H9 (cell line): ENCODE measurements at regions not wholly inside any gene's neighbourhood (a gene's known extent, or its start where the extent isn't known, plus 50 kb on each side); places are given as distances from the start of the nearest gene placed in this dataset.

ENCODE experiments used
- DNase-seq: peaks from one replicate; pipeline ENCODE4 v3.0.0-alpha.2; 2017
- H2AFZ ChIP-seq: one replicate; pipeline ENCODE4 v1.6.1; 2013; ENCODE audit warnings: mild to moderate bottlenecking, low read length, control low read depth, moderate library complexity
- H2AK5ac ChIP-seq: 2 replicates; pipeline ENCODE4 v1.6.1; 2013; ENCODE audit warnings: low read length, control low read depth, mixed read lengths; ENCODE audit not compliant: insufficient read length
- H2BK120ac ChIP-seq: one replicate; pipeline ENCODE4 v1.6.1; 2013; ENCODE audit warnings: low read depth, mild to moderate bottlenecking, low read length, control low read depth, inconsistent platforms; ENCODE audit not compliant: poor library complexity, severe bottlenecking
- H2BK12ac ChIP-seq: 2 replicates; pipeline ENCODE4 v1.6.1; 2013; ENCODE audit warnings: low read length, control low read depth, mixed read lengths, low read depth; ENCODE audit not compliant: insufficient read length
- H2BK15ac ChIP-seq: 2 replicates; pipeline ENCODE4 v1.6.1; 2013; ENCODE audit warnings: low read depth, low read length, control low read depth
- H2BK20ac ChIP-seq: one replicate; pipeline ENCODE4 v1.6.1; 2013; ENCODE audit warnings: low read depth, mild to moderate bottlenecking, low read length, control low read depth, inconsistent platforms; ENCODE audit not compliant: poor library complexity, severe bottlenecking
- H2BK5ac ChIP-seq: 2 replicates; pipeline ENCODE4 v1.6.1; 2013; ENCODE audit warnings: low read length, control low read depth, mixed read lengths; ENCODE audit not compliant: insufficient read length
- H3K14ac ChIP-seq: 2 replicates; pipeline ENCODE4 v1.6.1; 2013; ENCODE audit warnings: low read length, control low read depth; ENCODE audit not compliant: insufficient read depth
- H3K18ac ChIP-seq: 2 replicates; pipeline ENCODE4 v1.6.1; 2013; ENCODE audit warnings: low read depth, mild to moderate bottlenecking, mixed read lengths, low read length, control low read depth; ENCODE audit not compliant: insufficient read length
- H3K23ac ChIP-seq: 2 replicates; pipeline ENCODE4 v1.6.1; 2013; ENCODE audit warnings: low read length, control low read depth, mixed read lengths, low read depth; ENCODE audit not compliant: insufficient read length
- H3K23me2 ChIP-seq: 2 replicates; pipeline ENCODE4 v1.6.1; 2013; ENCODE audit warnings: low read depth, mild to moderate bottlenecking, mixed read lengths, low read length, control low read depth; ENCODE audit not compliant: insufficient read length, poor library complexity, severe bottlenecking
- H3K27ac ChIP-seq: 2 replicates; pipeline ENCODE4 v1.5.1; 2013; ENCODE audit warnings: low read length, control low read depth, mixed read lengths, low read depth; ENCODE audit not compliant: insufficient read length
- H3K27me3 ChIP-seq: 2 replicates; pipeline ENCODE4 v1.6.1; 2013; ENCODE audit warnings: low read length, control low read depth, inconsistent platforms; ENCODE audit not compliant: insufficient read depth
- H3K4ac ChIP-seq: 2 replicates; pipeline ENCODE4 v1.6.1; 2013; ENCODE audit warnings: low read depth, mild to moderate bottlenecking, control low read depth, inconsistent platforms, low read length, moderate library complexity
- H3K4me1 ChIP-seq: 2 replicates; pipeline ENCODE4 v1.6.1; 2013; ENCODE audit warnings: low read length, control low read depth, inconsistent platforms; ENCODE audit not compliant: insufficient read depth
- H3K4me2 ChIP-seq: 2 replicates; pipeline ENCODE4 v1.6.1; 2013; ENCODE audit warnings: low read length, control low read depth, mixed read lengths; ENCODE audit not compliant: insufficient read length, insufficient read depth
- H3K56ac ChIP-seq: 2 replicates; pipeline ENCODE4 v1.6.1; 2013; ENCODE audit warnings: low read depth, mild to moderate bottlenecking, mixed read lengths, low read length, control low read depth; ENCODE audit not compliant: insufficient read length
- H3K79me1 ChIP-seq: 2 replicates; pipeline ENCODE4 v1.6.1; 2013; ENCODE audit warnings: low read depth, mild to moderate bottlenecking, moderate library complexity, low read length, control low read depth, inconsistent platforms; ENCODE audit not compliant: insufficient read depth, poor library complexity, severe bottlenecking
- H3K79me2 ChIP-seq: 2 replicates; pipeline ENCODE4 v1.6.1; 2013; ENCODE audit warnings: low read length, control low read depth, inconsistent platforms; ENCODE audit not compliant: insufficient read depth
- H3K9ac ChIP-seq: 2 replicates; pipeline ENCODE4 v1.6.1; 2013; ENCODE audit warnings: low read length, control low read depth, mixed read lengths; ENCODE audit not compliant: insufficient read length; ENCODE audit errors: extremely low read depth
- H3K9me3 ChIP-seq: one replicate; pipeline ENCODE4 v1.6.1; 2013; ENCODE audit warnings: low read depth, low read length, inconsistent platforms; ENCODE audit not compliant: control insufficient read depth
- H3T11ph ChIP-seq: one replicate; pipeline ENCODE4 v1.6.1; 2013; ENCODE audit warnings: mild to moderate bottlenecking, low read length, control low read depth, inconsistent platforms
- H4K20me1 ChIP-seq: one replicate; pipeline ENCODE4 v1.6.1; 2013; ENCODE audit not compliant: control insufficient read depth, insufficient read length, insufficient read depth
- H4K5ac ChIP-seq: 2 replicates; pipeline ENCODE4 v1.6.1; 2013; ENCODE audit warnings: low read depth, mild to moderate bottlenecking, mixed read lengths, low read length, control low read depth; ENCODE audit not compliant: insufficient read length
- H4K8ac ChIP-seq: replicated peaks from 2 replicates; pipeline ENCODE4 v1.6.1; 2013; ENCODE audit warnings: low read length, control low read depth, mixed read lengths, low read depth; ENCODE audit not compliant: insufficient read length
- H4K91ac ChIP-seq: 2 replicates; pipeline ENCODE4 v1.6.1; 2013; ENCODE audit warnings: low read depth, mild to moderate bottlenecking, moderate library complexity, mixed read lengths, low read length, control low read depth; ENCODE audit not compliant: insufficient read length
- H3K27ac Mint-ChIP-seq, 3 experiments: 2 replicates in 2 of 3; 3 replicates in 1 of 3; pipeline ENCODE4 v1.8.0; 2020 to 2021; ENCODE audit warnings: mixed read lengths in 3 of 3, mild to moderate bottlenecking in 1 of 3, moderate library complexity in 1 of 3
- H3K27me3 Mint-ChIP-seq: 2 replicates; pipeline ENCODE4 v1.8.0; 2021; ENCODE audit warnings: low read depth, mild to moderate bottlenecking, moderate library complexity, mixed read lengths
- H3K36me3 Mint-ChIP-seq, 3 experiments: 2 replicates in 2 of 3; 3 replicates in 1 of 3; pipeline ENCODE4 v1.8.0; 2020 to 2021; ENCODE audit warnings: low read depth in 3 of 3, mixed read lengths in 3 of 3; ENCODE audit not compliant: insufficient read depth in 1 of 3
- H3K4me1 Mint-ChIP-seq, 2 experiments: 2 replicates each; pipeline ENCODE4 v1.8.0; 2020; ENCODE audit warnings: mixed read lengths in 2 of 2
- H3K4me3 Mint-ChIP-seq, 2 experiments: 2 replicates in 1 of 2; 3 replicates in 1 of 2; pipeline ENCODE4 v1.8.0; 2020 to 2021; ENCODE audit warnings: mild to moderate bottlenecking in 2 of 2, mixed read lengths in 2 of 2, moderate library complexity in 1 of 2
- H3K9me3 Mint-ChIP-seq, 2 experiments: 2 replicates in 1 of 2; 3 replicates in 1 of 2; pipeline ENCODE4 v1.8.0; 2020; ENCODE audit warnings: mild to moderate bottlenecking in 2 of 2, mixed read lengths in 2 of 2, moderate library complexity in 1 of 2
- CTCF ChIP-seq: fragments of 200-600 bp; sonication (generic); conservative IDR thresholded peaks from 3 replicates; pipeline ENCODE4 v1.8.0; 2021; ENCODE audit warnings: antibody characterized with exemption, mild to moderate bottlenecking
- WGBS: extraction: QIAGEN DNeasy Blood & Tissue Kit; methylation state at CpG from one replicate; pipeline ENCODE4 v1.1.7; 2013; ENCODE audit warnings: missing lambda C conversion rate, low lambda C conversion rate, mixed read lengths; ENCODE audit not compliant: insufficient read length; ENCODE audit errors: extremely low coverage; 5-methylcytosine and 5-hydroxymethylcytosine counted together

GRCh38 chr17:73938706-73939105, 264.8 kb upstream of the RPL38 start:
- H3T11ph ChIP-seq: no peak overlapping the region
- H3K4ac ChIP-seq: no peak overlapping the region
- no peaks in the 10 kb centered on the region for H3K79me2 ChIP-seq
- H2BK15ac ChIP-seq: no peak overlapping the region
- no peak overlapping the region for H2BK12ac ChIP-seq
- no peaks in the 10 kb centered on the region for H3K36me3 Mint-ChIP-seq
- H2BK120ac ChIP-seq: no peak overlapping the region
- no peak for TF ChIP-seq CTCF
- no peak overlapping the region for H3K18ac ChIP-seq
- H3K56ac ChIP-seq: no peak overlapping the region
- no peaks in the 10 kb centered on the region for H3K79me1 ChIP-seq
- H3K23me2 ChIP-seq: no peaks in the 10 kb centered on the region
- no peak overlapping the region for H2BK5ac ChIP-seq
- no peak overlapping the region for H4K8ac ChIP-seq
- no peaks in the 10 kb centered on the region for H3K9me3 Mint-ChIP-seq
- no peak overlapping the region for H3K4me2 ChIP-seq
- no peak overlapping the region for H3K27ac Mint-ChIP-seq
- H3K23ac ChIP-seq: no peak overlapping the region
- H3K27me3 ChIP-seq: no peaks in the 10 kb centered on the region
- DNase-seq: no peak
- no CpG with 5 or more reads among the region's 2 CpGs for WGBS
- no peaks in the 10 kb centered on the region for H3K4me1 ChIP-seq
- no peak overlapping the region for H4K5ac ChIP-seq
- no peak overlapping the region for H2AK5ac ChIP-seq
- H3K4me1 Mint-ChIP-seq: no peaks in the 10 kb centered on the region
- H3K27ac ChIP-seq: no peak overlapping the region
- H3K4me3 Mint-ChIP-seq: no peak overlapping the region
- peaks cover 31% of the 10 kb centered on the region for H3K27me3 Mint-ChIP-seq
- no peak overlapping the region for H3K14ac ChIP-seq
- no peak overlapping the region for H2BK20ac ChIP-seq
- H4K20me1 ChIP-seq: no peaks in the 10 kb centered on the region
- no peak overlapping the region for H3K9ac ChIP-seq
- H4K91ac ChIP-seq: no peak overlapping the region
- H3K9me3 ChIP-seq: no peaks in the 10 kb centered on the region
- H2AFZ ChIP-seq: no peak overlapping the region
